Sigmoid colon (tissue), 4 donors: ENCODE measurements at regions not wholly inside any gene's neighbourhood (a gene's known extent, or its start where the extent isn't known, plus 50 kb on each side); places are given as distances from the start of the nearest gene placed in this dataset.

ENCODE experiments used
- CTCF ChIP-seq, 4 experiments: fragments of 450-650 bp in 3 of 4; fragments of 200-600 bp in 1 of 4; IDR thresholded peaks; one replicate each; pipeline ENCODE4 v1.5.1; 2016 to 2019; ENCODE audit warnings: antibody characterized with exemption in 4 of 4, mild to moderate bottlenecking in 3 of 4, moderate library complexity in 2 of 4
- POLR2A ChIP-seq, 2 donors: fragments of 450-650 bp; IDR thresholded peaks; one replicate each; pipeline ENCODE4 v1.6.1; 2016; ENCODE audit warnings: antibody characterized with exemption in 2 of 2, mild to moderate bottlenecking in 2 of 2, moderate library complexity in 2 of 2
- POLR2AphosphoS5 ChIP-seq, 4 donors: sonication (generic); formaldehyde crosslinking; IDR thresholded peaks; one replicate each; pipeline ENCODE4 v1.6.1; 2017; ENCODE audit warnings: antibody characterized with exemption in 4 of 4

GRCh38 chr1:103960045-103960444, 210.3 kb downstream of the AMY1C start:
- TF ChIP-seq CTCF (IDR thresholded peaks at IDR 0.05), result no peak
- no peak for TF ChIP-seq POLR2A (IDR thresholded peaks at IDR 0.05)
- TF ChIP-seq POLR2AphosphoS5 (IDR thresholded peaks at IDR 0.05), result no peak
